HepG2 (cell line): ENCODE measurements at regions not wholly inside any gene's neighbourhood (a gene's known extent, or its start where the extent isn't known, plus 50 kb on each side); places are given as distances from the start of the nearest gene placed in this dataset.

Experiments
- ATAC-seq: fragments of 200-7000 bp; cut with Tn5 transposase; 3 replicates; pipeline ENCODE4 v1.9.1; 2020; ENCODE audit warnings: mild to moderate bottlenecking, moderate library complexity
- BruUV-seq: library from RNA; stranded (reverse); fragments of 400-500 nt; replicated peaks from 2 replicates; lab custom pipeline; 2021; lab: Mats Ljungman, UMichigan
- CTCF ChIA-PET: fragments of 300-600 bp; formaldehyde crosslinking; extraction: SDS; loops from one replicate; lab custom pipeline; 2021; ENCODE audit warnings: low total read pairs, inconsistent platforms, low intra/inter-chr PET ratio; lab: Yijun Ruan, JAX
- POLR2A ChIA-PET: fragments of 350-600 bp; sonication (Branson Sonifier 250); formaldehyde crosslinking; loops from one replicate; lab custom pipeline; 2020; ENCODE audit warnings: antibody characterized with exemption, inconsistent platforms; lab: Yijun Ruan, JAX
- DNase-seq: peaks from one replicate; pipeline ENCODE4 v3.0.0-alpha.2; 2015; ENCODE audit warnings: low spot score
- FAIRE-seq: peaks from 3 replicates; lab custom pipeline; 2011; peaks lifted over from hg19 to GRCh38; lab: Jason Lieb, UNC
- H2AFZ ChIP-seq: one replicate; pipeline ENCODE4 v1.6.1; 2011; ENCODE audit warnings: low read length, inconsistent platforms
- H3K27ac ChIP-seq: fragments of 300-600 bp; 3 replicates; pipeline ENCODE4 v1.8.0; 2011; ENCODE audit warnings: mixed run types, mild to moderate bottlenecking, mixed read lengths, low read length, inconsistent platforms; ENCODE audit not compliant: insufficient read depth; ENCODE audit errors: extremely low read length
- H3K27me3 ChIP-seq, 2 experiments: fragments of 200-600 bp in 1 of 2; 2 replicates in 1 of 2; 3 replicates in 1 of 2; pipeline versions ENCODE4 v1.6.0 to v1.8.0; 2011; ENCODE audit warnings: low read length in 2 of 2, mild to moderate bottlenecking in 2 of 2, moderate library complexity in 2 of 2, inconsistent platforms in 1 of 2; ENCODE audit not compliant: insufficient read depth in 2 of 2, control insufficient read depth in 1 of 2
- H3K36me3 ChIP-seq, 2 experiments: fragments of 200-600 bp in 1 of 2; replicated peaks in 1 of 2; 2 replicates in 1 of 2; 3 replicates in 1 of 2; pipeline versions ENCODE4 v1.5.1 to v1.8.0; 2011; ENCODE audit warnings: low read length in 2 of 2, inconsistent platforms in 1 of 2; ENCODE audit not compliant: insufficient read depth in 2 of 2, control insufficient read depth in 1 of 2
- H3K4me1 ChIP-seq: 2 replicates; pipeline ENCODE4 v1.5.1; 2012; ENCODE audit warnings: low read length, inconsistent platforms; ENCODE audit not compliant: insufficient read depth
- H3K4me2 ChIP-seq: 2 replicates; pipeline ENCODE4 v1.6.0; 2011; ENCODE audit warnings: low read depth, low read length, inconsistent platforms
- H3K4me3 ChIP-seq, 3 experiments: fragments of 200-600 bp in 1 of 3; sonication (generic), shearing (Covaris generic) in 1 of 3; replicated peaks in 1 of 3; 2 replicates each; pipeline ENCODE4 v1.5.1; 2011 to 2016; ENCODE audit warnings: low read length in 3 of 3, inconsistent platforms in 2 of 3, low read depth in 2 of 3, mild to moderate bottlenecking in 2 of 3, control low read depth in 1 of 3, mixed read lengths in 1 of 3; ENCODE audit not compliant: insufficient read depth in 1 of 3
- H3K79me2 ChIP-seq: one replicate; pipeline ENCODE4 v1.6.1; 2011; ENCODE audit warnings: low read length, inconsistent platforms; ENCODE audit not compliant: insufficient read depth
- H3K9ac ChIP-seq: 2 replicates; pipeline ENCODE4 v1.6.0; 2011; ENCODE audit warnings: mild to moderate bottlenecking, low read depth, low read length, inconsistent platforms; ENCODE audit not compliant: insufficient read depth
- H3K9me3 ChIP-seq: 2 replicates; pipeline ENCODE4 v1.5.1; 2012; ENCODE audit warnings: mild to moderate bottlenecking, low read length
- H4K20me1 ChIP-seq: 2 replicates; pipeline ENCODE4 v1.6.0; 2011; ENCODE audit warnings: inconsistent platforms, mild to moderate bottlenecking, low read length, moderate library complexity; ENCODE audit not compliant: insufficient read depth
- CAMTA2 ChIP-seq: sonication (generic); formaldehyde crosslinking; IDR thresholded peaks from 2 replicates; pipeline ENCODE4 v1.4.0; 2020; ENCODE audit warnings: mild to moderate bottlenecking, missing genetic modification reagents, borderline replicate concordance
- DPF2 ChIP-seq: sonication (generic); formaldehyde crosslinking; IDR thresholded peaks from 2 replicates; pipeline ENCODE4 v1.4.0; 2020; ENCODE audit warnings: mild to moderate bottlenecking, low read depth, missing genetic modification reagents, borderline replicate concordance
- MATR3 ChIP-seq: sonication (generic); formaldehyde crosslinking; IDR thresholded peaks from 2 replicates; pipeline ENCODE4 v1.4.0; 2020; ENCODE audit warnings: missing genetic modification reagents
- NPAS2 ChIP-seq: sonication (generic); formaldehyde crosslinking; IDR thresholded peaks from 2 replicates; pipeline ENCODE4 v1.8.0; 2022; ENCODE audit warnings: mild to moderate bottlenecking, missing genetic modification reagents, borderline replicate concordance
- RBAK ChIP-seq: sonication (generic); formaldehyde crosslinking; IDR thresholded peaks from 2 replicates; pipeline ENCODE4 v1.5.1; 2020; ENCODE audit warnings: mild to moderate bottlenecking, missing genetic modification reagents
- SCMH1 ChIP-seq: sonication (generic); formaldehyde crosslinking; IDR thresholded peaks from 2 replicates; pipeline ENCODE4 v1.9.0; 2021; ENCODE audit warnings: missing genetic modification reagents, mild to moderate bottlenecking, borderline replicate concordance
- ZC3H4 ChIP-seq: sonication (generic); formaldehyde crosslinking; IDR thresholded peaks from 2 replicates; pipeline ENCODE4 v1.4.0; 2020; ENCODE audit warnings: missing genetic modification reagents, borderline replicate concordance
- ZFAT ChIP-seq: sonication (generic); formaldehyde crosslinking; conservative IDR thresholded peaks from 2 replicates; pipeline ENCODE4 v1.8.1; 2023; ENCODE audit warnings: missing genetic modification reagents, inconsistent platforms
- ZKSCAN8 ChIP-seq: IDR thresholded peaks from 2 replicates; pipeline ENCODE4 v1.6.1; 2016; ENCODE audit warnings: borderline replicate concordance, missing genetic modification reagents, missing compliant biosample characterization
- ZNF253 ChIP-seq: sonication (generic); formaldehyde crosslinking; IDR thresholded peaks from 2 replicates; pipeline ENCODE4 v1.8.0; 2022; ENCODE audit warnings: mild to moderate bottlenecking, missing genetic modification reagents, borderline replicate concordance
- ZNF879 ChIP-seq: sonication (generic); formaldehyde crosslinking; IDR thresholded peaks from 2 replicates; pipeline ENCODE4 v1.8.1; 2023; ENCODE audit warnings: missing genetic modification reagents
- WGBS: methylation state at CpG from one replicate; pipeline ENCODE4 v1.1.6; 2017; ENCODE audit warnings: low lambda C conversion rate; 5-methylcytosine and 5-hydroxymethylcytosine counted together
- in situ Hi-C: cut with HindIII; loops from 2 replicates; pipeline ENCODE4 v1.10.0; 2017; ENCODE audit warnings: low pct_unique_long_range_greater_than_20kb; ENCODE audit not compliant: extremely low pct_ligation_motif_present
- intact Hi-C: fragments of 100-400 bp; cut with micrococcal nuclease; formaldehyde crosslinking; loops from one replicate; pipeline ENCODE4 v1.10.0; 2022; ENCODE audit not compliant: unreplicated experiment
- TF ChIP-seq, protein P1 (sequence below): sonication (generic); formaldehyde crosslinking; IDR thresholded peaks from 2 replicates; pipeline ENCODE4 v1.5.0; 2020; ENCODE audit warnings: mild to moderate bottlenecking, missing genetic modification reagents, moderate library complexity
- TF ChIP-seq, protein P2 (sequence below): sonication (generic); IDR thresholded peaks from 2 replicates; pipeline ENCODE4 v1.6.1; 2016; ENCODE audit warnings: low read depth, borderline replicate concordance

DNA sequence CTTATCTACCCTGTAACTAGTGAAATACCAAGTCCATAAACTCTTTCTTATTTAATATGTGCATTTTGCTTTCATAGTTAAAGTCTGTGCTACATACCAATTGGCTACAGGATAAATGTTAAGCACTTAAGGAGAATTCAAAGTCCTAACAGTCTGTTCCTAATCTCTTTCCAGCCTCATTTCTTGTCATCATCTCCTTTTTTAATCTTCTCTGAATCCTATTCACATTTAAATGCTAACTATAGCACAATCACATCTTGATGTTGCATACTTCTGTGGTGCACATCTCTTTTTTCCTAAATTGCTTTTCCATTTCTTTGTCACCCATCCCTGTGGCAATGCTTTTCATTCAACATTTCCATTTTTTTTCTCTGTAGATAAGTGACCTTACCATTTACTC lies 996.1 kb upstream of the TYRP1 start:
- ChIA-PET CTCF (no interaction called here), POLR2A (no interaction called here)
- Histone ChIP-seq H3K9me3 (peaks cover 77% of the 10 kb centered on the region), H3K4me3 (no peak overlapping the region), H2AFZ (no peak overlapping the region), H3K9ac (no peak overlapping the region), H3K27ac (no peak overlapping the region), H4K20me1 (no peaks in the 10 kb centered on the region), H3K27me3 (no peaks in the 10 kb centered on the region), H3K4me1 (no peaks in the 10 kb centered on the region), H3K36me3 (no peaks in the 10 kb centered on the region), H3K4me2 (no peak overlapping the region), H3K79me2 (no peaks in the 10 kb centered on the region)
- TF ChIP-seq ZNF879 (no peak), ZKSCAN8 (CRISPR knock-in tag) (no peak), CAMTA2 (CRISPR knock-in tag) (no peak), ZC3H4 (CRISPR knock-in tag) (no peak), ZNF253 (CRISPR knock-in tag) (no peak)
- TF ChIP-seq, protein P1, sequence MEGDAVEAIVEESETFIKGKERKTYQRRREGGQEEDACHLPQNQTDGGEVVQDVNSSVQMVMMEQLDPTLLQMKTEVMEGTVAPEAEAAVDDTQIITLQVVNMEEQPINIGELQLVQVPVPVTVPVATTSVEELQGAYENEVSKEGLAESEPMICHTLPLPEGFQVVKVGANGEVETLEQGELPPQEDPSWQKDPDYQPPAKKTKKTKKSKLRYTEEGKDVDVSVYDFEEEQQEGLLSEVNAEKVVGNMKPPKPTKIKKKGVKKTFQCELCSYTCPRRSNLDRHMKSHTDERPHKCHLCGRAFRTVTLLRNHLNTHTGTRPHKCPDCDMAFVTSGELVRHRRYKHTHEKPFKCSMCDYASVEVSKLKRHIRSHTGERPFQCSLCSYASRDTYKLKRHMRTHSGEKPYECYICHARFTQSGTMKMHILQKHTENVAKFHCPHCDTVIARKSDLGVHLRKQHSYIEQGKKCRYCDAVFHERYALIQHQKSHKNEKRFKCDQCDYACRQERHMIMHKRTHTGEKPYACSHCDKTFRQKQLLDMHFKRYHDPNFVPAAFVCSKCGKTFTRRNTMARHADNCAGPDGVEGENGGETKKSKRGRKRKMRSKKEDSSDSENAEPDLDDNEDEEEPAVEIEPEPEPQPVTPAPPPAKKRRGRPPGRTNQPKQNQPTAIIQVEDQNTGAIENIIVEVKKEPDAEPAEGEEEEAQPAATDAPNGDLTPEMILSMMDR (CRISPR knock-in tag): no peak
- ATAC-seq (no peak), DNase-seq (no peak), FAIRE-seq (no peak)
- BruUV-seq: no TSS peak
- in situ Hi-C loops (no loop called here), intact Hi-C loops (no loop called here)

DNA sequence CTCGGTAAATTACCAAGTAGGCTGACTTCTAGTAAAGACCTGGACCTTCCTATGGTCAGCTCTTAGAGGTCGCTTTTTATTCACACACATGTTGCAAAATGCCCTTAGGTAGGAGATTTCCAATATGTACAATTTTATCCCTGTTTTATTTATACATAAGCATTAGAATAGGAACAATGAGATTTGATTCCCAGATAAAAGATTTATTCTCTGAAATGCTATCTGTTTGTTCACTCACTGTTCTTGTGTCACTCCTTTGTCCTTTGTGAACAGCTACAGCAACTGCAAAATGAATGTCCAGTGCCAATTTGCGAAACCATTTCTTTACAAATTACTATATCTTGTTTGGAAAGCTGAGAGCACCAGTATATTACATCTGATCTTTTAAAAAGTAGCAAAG lies 991.5 kb upstream of the TYRP1 start:
- no peak overlapping the region for H2AFZ ChIP-seq
- ChIA-PET POLR2A (no interaction called here), CTCF (no interaction called here)
- H3K4me3 ChIP-seq: no peak overlapping the region
- H3K4me1 ChIP-seq: no peaks in the 10 kb centered on the region
- in situ Hi-C loops: no loop called here
- ATAC-seq: no peak
- no peak overlapping the region for H3K4me2 ChIP-seq
- BruUV-seq: no TSS peak
- H3K9ac ChIP-seq: no peak overlapping the region
- no peak for DNase-seq
- H3K36me3 ChIP-seq: no peaks in the 10 kb centered on the region
- H3K9me3 ChIP-seq: peaks cover 78% of the 10 kb centered on the region
- no peaks in the 10 kb centered on the region for H3K27me3 ChIP-seq
- H4K20me1 ChIP-seq: no peaks in the 10 kb centered on the region
- 5% methylated on average over 3 of the region's 3 CpGs for WGBS
- intact Hi-C loops: no loop called here
- no peak overlapping the region for H3K27ac ChIP-seq
- no peaks in the 10 kb centered on the region for H3K79me2 ChIP-seq
- FAIRE-seq: no peak
- TF ChIP-seq SCMH1 (CRISPR knock-in tag) (no peak), MATR3 (CRISPR knock-in tag) (no peak), NPAS2 (no peak), RBAK (CRISPR knock-in tag) (no peak), DPF2 (CRISPR knock-in tag) (no peak), ZFAT (CRISPR knock-in tag) (no peak)
- TF ChIP-seq, protein P2, sequence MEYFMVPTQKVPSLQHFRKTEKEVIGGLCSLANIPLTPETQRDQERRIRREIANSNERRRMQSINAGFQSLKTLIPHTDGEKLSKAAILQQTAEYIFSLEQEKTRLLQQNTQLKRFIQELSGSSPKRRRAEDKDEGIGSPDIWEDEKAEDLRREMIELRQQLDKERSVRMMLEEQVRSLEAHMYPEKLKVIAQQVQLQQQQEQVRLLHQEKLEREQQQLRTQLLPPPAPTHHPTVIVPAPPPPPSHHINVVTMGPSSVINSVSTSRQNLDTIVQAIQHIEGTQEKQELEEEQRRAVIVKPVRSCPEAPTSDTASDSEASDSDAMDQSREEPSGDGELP: no peak
